ENCODE measurements at regions not wholly inside any gene's neighbourhood (a gene's known extent, or its start where the extent isn't known, plus 50 kb on each side); places are given as distances from the start of the nearest gene placed in this dataset.

DNA sequence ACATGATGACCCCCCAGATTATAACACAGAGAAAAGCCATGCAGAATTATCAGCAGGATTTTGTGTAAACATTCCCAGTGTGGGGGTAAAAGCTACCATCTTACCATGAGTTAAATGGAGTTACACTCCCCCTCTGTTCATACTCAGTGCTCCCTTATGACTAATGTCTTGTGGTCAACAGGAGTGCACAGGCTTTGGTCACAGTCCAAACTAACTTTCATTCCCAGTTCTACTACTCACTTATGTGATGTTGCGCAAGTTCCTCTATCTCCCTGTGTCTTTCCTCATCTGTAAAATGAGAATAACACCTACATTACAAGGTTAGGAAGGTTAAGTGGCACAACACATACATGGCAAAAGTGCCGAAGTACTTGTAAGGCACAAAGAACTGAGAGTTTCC is 277.9 kb downstream of the RBM26 start:
- Histone ChIP-seq H3K9me3 (ENCODE audit: low read length) (no peaks in the 10 kb centered on the region), H2AFZ (ENCODE audit: low read length) (no peak overlapping the region), H3K27me3 (ENCODE audit: control insufficient read depth in 1 of 2, insufficient read depth in 2 of 2, low read length in 2 of 2) (no peaks in the 10 kb centered on the region), H3K4me3 (replicated peaks in 1 of 3; ENCODE audit: insufficient read depth in 1 of 3, low read depth in 2 of 3, low read length in 3 of 3) (no peak overlapping the region), H3K4me2 (ENCODE audit: low read depth, low read length) (no peak overlapping the region), H3K36me3 (replicated peaks in 1 of 2; ENCODE audit: control insufficient read depth in 1 of 2, insufficient read depth in 2 of 2, low read length in 2 of 2) (no peaks in the 10 kb centered on the region), H3K79me2 (ENCODE audit: insufficient read depth, low read length) (no peaks in the 10 kb centered on the region), H3K4me1 (ENCODE audit: insufficient read depth, low read length) (no peaks in the 10 kb centered on the region), H4K20me1 (ENCODE audit: insufficient read depth, low read length) (no peaks in the 10 kb centered on the region), H3K27ac (ENCODE audit: extremely low read length, insufficient read depth, low read length) (no peak overlapping the region), H3K9ac (ENCODE audit: insufficient read depth, low read depth, low read length) (no peak overlapping the region)
- POLR2A ChIA-PET = no interaction called here
- no TSS peak for BruUV-seq (replicated peaks)
- FAIRE-seq (no peak), ATAC-seq (peak; percentile 43; the same call in 1 of the 3 replicates), DNase-seq (ENCODE audit: low spot score) (peak; percentile 2)
- CTCF ChIA-PET (ENCODE audit: low intra/inter-chr PET ratio, low total read pairs) = no interaction called here
- TF ChIP-seq JUND (CRISPR knock-in tag; IDR thresholded peaks at IDR 0.05) (no peak), RAD51 (IDR thresholded peaks at IDR 0.05; ENCODE audit: borderline replicate concordance) (no peak), CEBPB (IDR thresholded peaks at IDR 0.05; ENCODE audit: borderline replicate concordance, low read depth, low read length) (peak; percentile 90), ZNF709 (CRISPR knock-in tag; IDR thresholded peaks at IDR 0.05) (peak; percentile 94; the same call in 1 of the 2 replicates), TOPORS (CRISPR knock-in tag; IDR thresholded peaks at IDR 0.05) (no peak), GFI1 (CRISPR knock-in tag; IDR thresholded peaks at IDR 0.05; ENCODE audit: borderline replicate concordance) (no peak), CEBPG (CRISPR knock-in tag; IDR thresholded peaks at IDR 0.05) (peak; percentile 72), ZFP1 (CRISPR knock-in tag; IDR thresholded peaks at IDR 0.05) (peak; percentile 95; the same call in 1 of the 2 replicates)
- 21% methylated on average over 2 of the region's 2 CpGs for WGBS (ENCODE audit: low lambda C conversion rate)
- in situ Hi-C loops (cut with HindIII; ENCODE audit: extremely low pct_ligation_motif_present, low pct_unique_long_range_greater_than_20kb) = no loop called here
- intact Hi-C loops (cut with micrococcal nuclease; ENCODE audit: unreplicated experiment) = no loop called here

- no peak for FAIRE-seq
- no TSS peak for BruUV-seq (replicated peaks)
- no peak for TF ChIP-seq CENPBD1 (CRISPR knock-in tag; IDR thresholded peaks at IDR 0.05; ENCODE audit: borderline replicate concordance, low read depth)
- TF ChIP-seq ZNF296 (CRISPR knock-in tag; conservative IDR thresholded peaks at IDR 0.05) = no peak
- TF ChIP-seq HMG20B (CRISPR knock-in tag; conservative IDR thresholded peaks at IDR 0.05) = no peak
- TF ChIP-seq GATA4 (IDR thresholded peaks at IDR 0.05; ENCODE audit: borderline replicate concordance, low read depth) = no peak
- no peak for TF ChIP-seq ZFP36L1 (CRISPR knock-in tag; IDR thresholded peaks at IDR 0.05)
- no peak for TF ChIP-seq SKIL (CRISPR knock-in tag; IDR thresholded peaks at IDR 0.05; ENCODE audit: borderline replicate concordance)
- no peak for TF ChIP-seq NFATC3 (CRISPR knock-in tag; IDR thresholded peaks at IDR 0.05)
- H3K4me1 ChIP-seq (ENCODE audit: insufficient read depth, low read length) = no peaks in the 10 kb centered on the region
- H4K20me1 ChIP-seq (ENCODE audit: insufficient read depth, low read length) = no peaks in the 10 kb centered on the region
- intact Hi-C loops (cut with micrococcal nuclease; ENCODE audit: unreplicated experiment) (no loop called here), in situ Hi-C loops (cut with HindIII; ENCODE audit: extremely low pct_ligation_motif_present, low pct_unique_long_range_greater_than_20kb) (no loop called here)
- H3K27ac ChIP-seq (ENCODE audit: extremely low read length, insufficient read depth, low read length) = no peak overlapping the region
- H3K9ac ChIP-seq (ENCODE audit: insufficient read depth, low read depth, low read length) = no peak overlapping the region
- ChIA-PET CTCF (ENCODE audit: low intra/inter-chr PET ratio, low total read pairs) (no interaction called here), POLR2A (no interaction called here)
- no peaks in the 10 kb centered on the region for H3K79me2 ChIP-seq (ENCODE audit: insufficient read depth, low read length)
- no peak for DNase-seq (ENCODE audit: low spot score)
- no peak overlapping the region for H3K4me2 ChIP-seq (ENCODE audit: low read depth, low read length)
- H3K27me3 ChIP-seq (ENCODE audit: control insufficient read depth in 1 of 2, insufficient read depth in 2 of 2, low read length in 2 of 2) = no peaks in the 10 kb centered on the region
- WGBS (ENCODE audit: low lambda C conversion rate) = 0% methylated on average over 1 of the region's 1 CpG
- no peak for ATAC-seq
- no peaks in the 10 kb centered on the region for H3K9me3 ChIP-seq (ENCODE audit: low read length)
- no peaks in the 10 kb centered on the region for H3K36me3 ChIP-seq (replicated peaks in 1 of 2; ENCODE audit: control insufficient read depth in 1 of 2, insufficient read depth in 2 of 2, low read length in 2 of 2)
- H2AFZ ChIP-seq (ENCODE audit: low read length) = no peak overlapping the region
- no peak overlapping the region for H3K4me3 ChIP-seq (replicated peaks in 1 of 3; ENCODE audit: insufficient read depth in 1 of 3, low read depth in 2 of 3, low read length in 3 of 3)
Measured at GRCh38 chr13:79126706-79127105, 279.3 kb downstream of the RBM26 start.
